ENCODE measurements at regions not wholly inside any gene's neighbourhood (a gene's known extent, or its start where the extent isn't known, plus 50 kb on each side); places are given as distances from the start of the nearest gene placed in this dataset.

GRCh38 chr2:8225798-8226197 is 456.1 kb upstream of the ID2 start:
- TF ChIP-seq YY1 (IDR thresholded peaks at IDR 0.05; ENCODE audit: insufficient read depth, insufficient read length) (no peak), ZNF274 (IDR thresholded peaks at IDR 0.05; ENCODE audit: low read depth, low read length) (no peak)

All from NT2/D1 (cell line).